GM12878 (cell line): ENCODE measurements at regions not wholly inside any gene's neighbourhood (a gene's known extent, or its start where the extent isn't known, plus 50 kb on each side); places are given as distances from the start of the nearest gene placed in this dataset.
"Not testable (repeated sequence)": the region's sequence is repeated elsewhere in the genome, so short reads cannot be mapped to it uniquely, and the experiment has no call there.

Experiments used
- CEBPB ChIP-seq, 2 experiments: fragments of 150-350 bp in 1 of 2; IDR thresholded peaks; 2 replicates each; pipeline ENCODE4 v1.6.1; 2012 to 2014; ENCODE audit warnings: low read depth in 2 of 2, low read length in 2 of 2, borderline replicate concordance in 1 of 2, inconsistent platforms in 1 of 2
- CREB1 ChIP-seq: IDR thresholded peaks from 2 replicates; pipeline ENCODE4 v1.6.1; 2012; ENCODE audit warnings: low read depth, mild to moderate bottlenecking, inconsistent platforms
- CTCF ChIP-seq, 3 experiments: IDR thresholded peaks in 2 of 3; conservative IDR thresholded peaks in 1 of 3; 2 replicates each; pipeline ENCODE4 v1.5.1; 2011; ENCODE audit warnings: low read depth in 3 of 3, low read length in 3 of 3, mild to moderate bottlenecking in 3 of 3, control low read depth in 2 of 3, moderate library complexity in 2 of 3, inconsistent platforms in 1 of 3, mixed read lengths in 1 of 3; ENCODE audit not compliant: control insufficient read depth in 2 of 3, insufficient read depth in 1 of 3; ENCODE audit errors: extremely low read depth in 1 of 3

DNA sequence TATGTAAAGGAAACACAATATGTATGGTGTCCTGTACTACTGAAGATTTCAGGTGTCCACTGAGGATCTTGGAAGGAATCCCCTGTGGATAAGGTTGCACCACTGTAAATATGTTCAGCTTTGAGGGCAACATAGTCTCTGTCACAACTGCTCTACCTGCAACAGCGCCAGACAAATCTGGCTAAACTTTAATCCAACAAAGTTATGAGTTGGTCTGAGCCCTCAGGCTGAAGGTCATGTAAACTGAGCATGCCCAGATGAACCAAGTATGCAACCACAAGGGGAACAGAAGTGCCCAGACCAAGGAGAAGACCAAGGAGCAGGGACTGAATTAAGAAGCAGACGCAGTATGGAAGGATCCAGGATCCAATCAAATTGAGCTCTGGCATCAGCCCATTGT lies 135.0 kb upstream of the ZNF658 start:
- not testable (repeated sequence) for TF ChIP-seq CREB1; CTCF (IDR thresholded peaks at IDR 0.05 in 2 of 3, conservative IDR thresholded peaks at IDR 0.05 in 1 of 3; ENCODE audit: control insufficient read depth in 2 of 3, extremely low read depth in 1 of 3, insufficient read depth in 1 of 3, low read depth in 3 of 3, low read length in 3 of 3); CEBPB (IDR thresholded peaks at IDR 0.05; ENCODE audit: borderline replicate concordance in 1 of 2, low read depth in 2 of 2, low read length in 2 of 2)
